HG02981 (cell line): ENCODE measurements at regions not wholly inside any gene's neighbourhood (a gene's known extent, or its start where the extent isn't known, plus 50 kb on each side); places are given as distances from the start of the nearest gene placed in this dataset.

Source experiments
- ATAC-seq: cut with Tn5 transposase; IDR thresholded peaks from one replicate; pipeline ENCODE4 v1.9.1; 2021; ENCODE audit warnings: mild to moderate bottlenecking, moderate library complexity; ENCODE audit not compliant: unreplicated experiment

DNA sequence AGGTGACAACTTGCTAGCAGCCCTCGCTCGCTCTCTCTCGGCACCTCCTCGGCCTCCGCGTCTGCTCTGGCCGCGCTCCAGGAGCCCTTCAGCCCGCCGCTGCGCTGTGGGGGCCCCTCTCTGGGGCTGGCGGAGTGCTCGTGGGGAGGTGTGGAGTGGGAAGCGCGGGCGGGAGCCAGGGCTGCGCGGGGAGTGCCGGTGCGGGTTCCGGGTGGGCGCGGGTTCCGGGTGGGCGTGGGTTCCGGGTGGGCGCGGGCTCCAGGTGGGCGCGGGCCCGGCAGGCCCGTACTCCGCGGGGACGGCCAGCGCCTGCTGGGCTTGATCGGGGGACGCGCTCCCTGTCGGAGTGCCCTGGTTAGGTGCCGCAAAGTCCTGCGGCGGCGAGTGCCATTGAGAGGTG lies 384.3 kb downstream of the GPM6A start:
- ATAC-seq, result no peak

DNA sequence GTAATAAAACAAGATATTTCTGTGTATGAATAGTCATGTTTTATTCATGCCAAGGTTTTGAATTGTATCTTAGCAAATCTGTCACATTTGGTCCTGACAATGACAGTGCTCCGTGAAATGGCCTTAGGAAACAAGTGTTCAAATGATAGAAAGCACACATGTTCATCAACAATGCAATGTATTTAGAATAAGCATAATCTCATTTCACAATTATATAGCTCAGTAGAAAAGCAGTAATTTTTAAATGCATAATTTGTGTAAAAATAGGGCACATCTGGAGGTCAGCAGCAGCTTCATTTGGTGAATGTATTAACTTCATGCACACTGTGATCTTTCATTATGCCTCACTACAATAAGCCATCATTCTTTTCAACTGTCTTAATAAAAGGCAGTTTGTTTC lies 380.4 kb downstream of the GPM6A start:
- ATAC-seq, result no peak

DNA sequence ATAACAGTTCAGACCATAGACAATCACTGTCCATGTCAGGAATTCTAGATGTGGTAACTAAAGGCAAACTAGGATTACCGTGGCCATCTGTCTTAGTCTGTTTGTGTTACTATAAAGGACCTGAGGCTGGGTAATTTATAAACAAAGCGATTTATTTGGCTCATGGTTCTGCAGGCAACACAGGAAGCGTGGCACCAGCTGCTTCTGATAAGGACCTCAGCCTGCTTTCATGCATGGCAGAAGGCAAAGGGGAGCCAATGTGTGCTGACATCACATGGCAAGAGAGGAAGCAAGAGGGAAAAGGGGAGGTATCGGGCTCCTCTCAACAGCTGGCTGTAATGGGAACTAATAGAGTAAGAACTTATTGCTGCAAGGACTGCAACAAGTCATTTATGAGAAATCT lies 376.7 kb downstream of the GPM6A start:
- no peak for ATAC-seq

DNA sequence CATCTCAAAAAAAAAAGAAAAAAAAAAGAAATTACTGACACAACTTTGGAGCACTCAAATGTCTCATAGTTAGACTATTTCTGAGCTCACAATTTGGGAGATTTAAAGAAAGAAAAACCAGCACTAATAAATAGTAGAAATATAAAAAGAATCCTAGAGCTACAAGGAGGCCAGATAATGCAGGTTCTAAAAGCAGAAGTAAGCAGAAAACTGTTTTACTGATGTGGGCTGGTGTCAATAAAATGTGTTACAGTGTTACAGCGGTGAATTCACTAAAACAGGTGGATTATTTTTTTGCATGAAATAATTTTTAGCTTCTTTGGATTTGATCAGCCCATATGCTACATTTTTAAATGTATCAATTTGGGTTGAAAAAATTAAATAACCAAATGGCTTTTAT lies 375.9 kb downstream of the GPM6A start:
- ATAC-seq, result no peak

DNA sequence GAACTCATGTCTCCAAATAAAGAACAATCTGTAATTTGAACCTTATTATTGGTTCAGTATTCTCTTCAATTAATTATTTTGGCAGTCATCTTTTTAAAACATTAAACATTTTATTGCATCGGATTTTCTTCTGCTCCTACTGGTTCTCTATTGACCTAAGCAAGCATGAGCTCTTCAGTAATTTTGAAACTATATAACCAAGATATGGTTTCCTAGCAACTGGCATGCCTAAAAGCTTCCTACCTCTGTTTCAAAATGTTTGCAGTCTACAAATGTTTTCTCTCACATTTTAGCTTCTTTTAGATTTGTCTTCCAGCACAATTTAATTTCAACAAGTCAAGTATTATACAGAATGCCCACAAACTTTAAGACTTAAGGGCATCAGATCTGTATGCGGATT lies 371.3 kb downstream of the GPM6A start:
- no peak for ATAC-seq

DNA sequence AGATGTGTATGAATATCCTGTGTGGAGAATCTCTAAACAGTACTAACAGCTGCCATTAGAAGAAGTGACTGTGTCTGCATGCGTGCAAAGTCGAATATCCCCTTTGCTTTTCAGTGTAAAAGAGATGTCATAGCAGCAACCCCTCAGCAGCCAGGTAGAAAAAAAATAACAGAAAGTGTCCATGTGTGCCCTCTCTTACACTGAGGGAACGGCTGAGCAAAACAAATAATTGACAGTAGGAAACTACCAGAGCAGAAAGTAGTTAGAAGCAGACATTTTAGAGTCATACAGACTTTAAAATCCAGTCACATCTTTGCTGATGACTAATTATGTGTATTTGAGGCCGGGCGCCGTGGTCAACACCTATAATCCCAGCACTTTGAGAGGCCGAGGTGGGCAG lies 370.8 kb downstream of the GPM6A start:
- no peak for ATAC-seq

DNA sequence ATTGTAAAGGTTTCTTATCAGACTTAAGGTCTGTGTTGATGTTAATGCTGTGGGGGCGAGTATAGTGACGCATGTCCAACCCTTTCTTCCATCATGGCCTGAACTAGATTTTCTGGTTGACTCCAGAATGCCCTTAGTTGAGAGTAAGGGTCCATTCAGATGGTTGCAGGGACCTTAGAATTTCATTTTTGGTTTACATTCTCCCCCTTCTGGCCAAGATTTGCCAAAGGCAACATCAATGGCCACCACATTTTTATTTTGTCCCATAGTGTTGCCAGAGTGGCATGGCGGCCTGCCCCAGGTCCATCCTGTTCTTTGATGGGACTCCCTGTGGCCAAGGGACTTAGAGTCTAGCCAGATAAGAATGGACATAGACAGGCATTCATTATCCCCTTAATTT lies 368.5 kb downstream of the GPM6A start:
- no peak for ATAC-seq

DNA sequence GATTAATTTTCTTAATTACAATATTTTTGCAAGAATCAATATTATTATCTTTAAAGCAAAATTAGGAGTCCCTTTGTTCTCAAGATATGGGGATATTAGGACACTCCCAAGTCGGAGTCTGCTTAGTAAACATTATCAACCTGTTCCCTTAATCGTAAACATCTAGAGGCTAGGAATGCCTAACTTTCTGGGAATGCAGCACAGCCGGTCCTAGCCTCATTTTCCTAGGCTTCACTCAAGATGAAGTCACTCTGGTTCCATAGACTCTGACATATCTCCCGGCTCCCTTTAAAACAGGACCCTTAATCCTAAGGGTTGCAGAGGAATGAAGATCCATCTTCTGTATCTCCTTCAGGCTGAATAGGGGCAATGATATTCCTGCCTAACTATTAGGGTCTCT lies 367.6 kb downstream of the GPM6A start:
- no peak for ATAC-seq

DNA sequence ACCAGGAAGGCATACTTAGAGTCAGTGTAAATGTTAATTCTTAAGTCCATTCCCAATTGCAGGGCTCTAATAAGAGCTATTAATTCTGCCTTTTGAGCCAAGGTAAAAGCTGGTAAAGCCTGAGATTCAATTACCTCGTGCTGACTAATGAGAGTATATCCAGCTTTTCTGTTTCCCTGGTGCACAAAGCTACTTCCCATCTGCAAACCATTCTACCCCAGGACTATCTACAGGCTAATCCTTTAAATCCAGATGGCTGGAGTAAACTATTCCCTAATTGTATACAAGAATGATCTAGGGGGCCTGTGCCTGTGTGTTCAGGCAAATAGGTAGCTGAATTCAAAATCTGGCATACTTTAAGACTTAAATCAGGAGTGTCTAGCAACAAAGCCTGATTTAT lies 365.0 kb downstream of the GPM6A start:
- no peak for ATAC-seq

DNA sequence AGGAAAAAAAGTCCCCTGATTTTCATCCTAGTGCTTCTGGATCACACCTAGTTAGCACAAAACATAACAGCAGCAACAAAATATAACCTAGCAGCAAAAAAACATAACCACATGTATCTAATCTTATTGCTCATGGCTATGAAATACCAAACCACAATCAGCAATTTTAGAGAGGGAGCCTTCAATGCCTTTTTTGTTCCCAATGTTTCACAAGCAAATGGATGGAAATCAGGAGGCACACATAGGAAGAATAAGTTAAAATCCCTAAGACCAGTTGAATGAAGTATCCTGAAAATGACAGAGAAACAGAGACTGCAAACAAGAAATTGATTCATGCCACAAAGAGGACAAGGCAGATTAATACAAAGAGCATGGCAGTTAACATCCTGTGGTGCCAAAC lies 361.6 kb downstream of the GPM6A start:
- no peak for ATAC-seq

DNA sequence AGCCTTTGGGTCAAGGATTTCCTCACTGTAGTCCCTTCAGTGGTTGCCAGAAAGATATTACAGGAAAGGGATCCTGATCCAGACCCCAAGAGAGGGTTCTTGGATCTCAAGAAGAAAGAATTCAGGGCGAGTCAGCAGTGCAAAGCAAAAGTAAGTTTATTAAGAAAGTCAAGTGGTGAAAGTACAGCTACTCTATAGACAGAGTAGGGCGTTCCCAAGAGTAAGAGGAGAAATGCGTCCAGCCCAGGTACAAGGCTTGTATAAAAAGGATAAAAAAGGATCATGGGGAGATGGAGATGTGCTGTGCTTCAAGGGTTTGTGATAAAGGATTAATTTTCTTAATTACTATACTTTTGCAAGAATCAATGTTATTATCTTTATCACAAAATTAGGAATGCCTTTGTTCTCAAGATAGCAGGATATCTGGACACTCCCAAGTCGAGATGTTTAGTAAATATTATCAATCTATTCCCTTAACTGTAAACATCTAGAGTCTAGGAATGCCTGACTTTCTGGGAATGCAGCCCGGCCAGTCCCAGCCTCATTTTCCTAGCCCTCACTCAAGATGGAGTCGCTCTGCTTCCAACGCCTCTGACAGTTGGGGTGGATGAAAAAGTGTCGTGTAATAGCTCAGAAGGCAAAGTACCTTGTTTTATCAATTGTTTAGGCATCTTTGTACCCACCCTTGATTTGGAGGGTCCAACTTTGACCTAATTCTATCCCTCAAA lies 360.7 kb downstream of the GPM6A start:
- ATAC-seq, result no peak

DNA sequence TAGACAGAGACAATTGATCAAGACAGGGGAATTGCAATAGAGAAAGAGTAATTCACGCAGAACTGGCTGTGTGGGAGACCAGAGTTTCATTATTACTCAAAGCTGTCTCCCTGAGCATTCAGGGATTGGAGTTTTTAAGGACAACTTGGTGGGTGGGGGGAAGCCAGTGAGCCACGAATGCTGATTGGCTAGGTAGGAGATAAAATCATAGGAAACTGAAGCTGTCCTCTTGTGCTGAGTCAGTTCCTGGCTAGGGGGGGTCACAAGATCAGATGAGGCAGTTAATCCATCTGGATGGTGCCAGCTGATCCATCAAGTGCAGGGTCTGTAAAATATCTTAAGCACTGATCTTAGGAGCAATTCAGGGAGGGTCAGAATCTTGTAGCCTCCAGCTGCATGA lies 358.6 kb downstream of the GPM6A start:
- ATAC-seq, result no peak

DNA sequence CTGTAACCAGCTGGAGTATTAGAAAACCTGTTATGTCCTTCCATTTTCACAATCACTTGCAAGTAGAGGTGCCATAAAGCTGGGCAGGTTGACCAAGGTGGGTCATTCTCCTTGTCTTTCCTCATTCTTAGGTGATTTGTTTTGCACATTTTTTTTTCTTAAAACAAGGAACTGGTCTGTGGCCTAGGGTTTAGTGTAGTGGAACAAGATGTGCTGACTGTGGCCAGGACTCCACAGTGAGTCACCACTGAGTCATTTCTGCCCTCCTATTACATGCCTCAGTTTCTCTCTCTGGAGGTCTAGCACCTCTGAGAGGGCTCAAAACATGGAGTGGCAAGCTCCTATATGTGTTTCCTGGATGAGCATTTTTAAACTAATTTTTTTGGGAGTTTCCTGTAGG lies 355.9 kb downstream of the GPM6A start:
- ATAC-seq, result no peak

DNA sequence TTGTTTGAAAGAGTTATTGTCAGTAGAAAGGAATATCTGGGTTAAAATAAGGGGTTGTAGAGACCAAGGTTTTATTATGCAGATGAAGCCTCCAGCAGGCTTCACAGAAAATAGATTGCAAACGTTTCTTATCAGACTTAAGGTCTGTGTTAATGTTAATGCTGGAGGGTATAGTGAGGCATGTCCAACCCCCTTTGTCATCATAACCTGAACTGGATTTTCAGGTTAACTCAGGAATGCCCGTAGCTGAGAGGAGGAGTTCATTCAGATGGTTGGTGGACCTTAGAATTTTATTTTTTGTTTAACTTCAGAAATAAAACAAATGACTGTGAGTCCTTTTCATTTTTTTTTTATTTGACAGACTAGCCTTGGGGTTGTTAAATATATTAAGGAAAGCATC lies 354.1 kb downstream of the GPM6A start:
- ATAC-seq, result no peak

DNA sequence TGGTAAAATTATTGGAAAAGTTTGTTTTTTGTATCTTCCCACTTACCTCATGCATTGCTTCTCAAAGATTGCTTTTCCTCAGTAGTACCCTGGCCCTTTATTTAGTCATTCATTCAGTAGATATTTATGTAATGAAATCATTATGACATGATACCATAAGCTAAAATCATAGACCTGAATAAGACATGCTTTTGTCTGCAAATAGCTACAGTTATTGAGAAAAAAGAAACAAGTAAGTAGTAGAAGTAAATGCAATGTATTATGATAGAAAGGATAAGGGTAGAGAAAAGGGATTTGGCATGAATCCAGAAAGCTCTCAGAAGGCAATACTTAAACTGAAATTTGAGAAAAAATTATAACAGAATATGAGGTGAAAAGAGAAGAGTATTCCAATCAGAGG lies 352.5 kb downstream of the GPM6A start:
- ATAC-seq, result no peak

DNA sequence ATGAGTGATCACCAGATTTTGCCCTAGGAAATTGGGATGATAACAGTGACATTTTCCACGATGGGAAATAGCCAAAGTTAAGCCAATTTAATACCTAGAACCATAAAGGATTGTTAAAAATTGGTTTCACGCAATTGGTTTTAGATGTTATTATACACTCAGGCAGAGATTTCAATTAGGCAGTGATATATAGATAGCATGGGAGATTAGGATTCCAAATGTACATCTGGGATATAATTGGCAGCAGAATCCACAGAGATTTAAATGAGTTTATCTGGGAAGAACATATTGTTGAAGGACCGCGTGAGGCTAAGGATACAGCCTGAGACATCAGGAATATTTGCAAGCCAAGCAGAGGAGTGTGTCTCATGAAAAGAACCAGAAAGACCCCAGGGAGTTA lies 351.6 kb downstream of the GPM6A start:
- no peak for ATAC-seq

DNA sequence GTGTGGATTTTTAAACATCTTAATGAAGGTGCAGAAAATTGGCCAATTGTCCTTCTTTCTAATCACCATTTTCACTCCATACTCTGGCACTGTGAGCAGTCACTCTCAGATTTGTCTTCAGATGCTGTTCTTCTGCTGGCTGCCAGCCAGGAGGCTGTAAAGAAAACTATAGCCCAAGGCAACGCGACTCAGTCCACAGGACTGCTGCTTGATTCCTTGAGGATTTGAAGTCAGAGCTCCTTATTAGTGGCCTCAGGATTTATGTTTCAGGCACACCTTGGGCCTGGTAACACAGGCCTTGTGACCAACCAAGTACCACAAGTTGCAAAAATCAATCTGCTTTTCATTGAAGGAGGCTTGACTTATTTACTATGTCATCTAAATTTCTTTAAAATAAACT lies 342.6 kb downstream of the GPM6A start:
- no peak for ATAC-seq

DNA sequence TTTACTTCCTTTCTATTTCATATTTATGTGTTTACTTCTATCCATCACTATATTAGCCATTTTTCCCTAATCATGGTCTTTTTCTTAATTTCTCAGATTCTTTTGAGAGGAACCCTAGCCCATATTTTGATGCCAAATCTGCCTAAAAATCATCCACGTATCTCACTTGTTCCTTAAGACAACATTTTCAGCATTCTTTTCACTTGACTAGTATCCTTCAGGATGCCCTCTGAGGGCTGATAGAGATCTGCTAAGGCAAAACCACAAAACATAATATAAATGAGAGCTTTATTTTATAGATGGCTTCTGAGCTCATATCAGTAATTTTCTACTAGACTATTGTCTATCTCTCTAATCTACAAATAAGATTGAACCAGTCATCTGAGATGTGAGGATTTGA lies 341.9 kb downstream of the GPM6A start:
- no peak for ATAC-seq

DNA sequence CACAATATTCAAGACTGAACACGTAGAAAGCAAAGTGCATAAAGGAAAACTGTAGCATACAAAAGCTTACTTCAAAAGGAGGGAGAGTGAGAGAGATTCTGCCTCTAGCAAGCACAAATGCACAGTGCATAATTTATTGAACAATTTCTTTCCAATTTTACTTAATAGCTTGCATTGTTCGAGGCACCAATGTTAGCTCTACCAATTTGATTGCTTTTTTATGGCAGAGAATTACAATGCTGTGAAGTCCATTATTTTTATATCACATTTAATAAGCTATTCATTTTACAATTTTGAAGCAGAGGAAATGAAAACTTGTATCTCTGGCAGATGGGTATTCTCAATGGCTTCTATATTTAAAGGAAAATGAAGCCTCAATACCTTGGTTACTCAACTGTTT lies 331.7 kb downstream of the GPM6A start:
- no peak for ATAC-seq

DNA sequence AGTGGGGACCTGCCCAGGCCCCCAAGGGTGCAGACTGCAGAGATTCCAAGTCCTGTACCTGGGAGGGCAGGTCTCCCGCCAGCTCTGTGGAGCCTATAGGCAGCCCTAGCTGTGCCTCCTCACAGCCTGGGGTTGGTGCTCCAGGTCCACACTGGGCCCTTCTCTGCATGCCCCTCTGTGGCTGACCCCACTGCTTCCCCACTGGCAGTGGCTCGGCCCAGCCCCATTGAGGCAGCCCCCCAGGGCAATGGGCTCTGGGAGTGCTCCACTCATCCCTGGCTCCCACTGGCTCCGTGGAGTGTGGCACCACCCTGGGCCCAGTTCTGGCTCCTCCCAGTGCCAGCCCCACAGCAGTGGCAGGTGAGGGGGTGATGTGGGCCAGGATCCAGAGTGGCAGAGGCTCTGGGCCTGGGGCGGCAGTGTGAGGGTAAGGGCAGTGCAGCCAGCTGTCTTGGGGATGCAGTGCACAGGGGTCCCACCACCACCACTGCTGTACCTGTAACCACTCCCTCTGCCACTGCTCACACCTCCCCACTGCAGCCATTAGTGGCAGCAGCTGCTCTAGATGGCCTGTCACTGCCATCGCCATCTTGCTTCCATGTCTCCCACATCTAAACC lies 312.2 kb downstream of the GPM6A start:
- ATAC-seq, result no peak

DNA sequence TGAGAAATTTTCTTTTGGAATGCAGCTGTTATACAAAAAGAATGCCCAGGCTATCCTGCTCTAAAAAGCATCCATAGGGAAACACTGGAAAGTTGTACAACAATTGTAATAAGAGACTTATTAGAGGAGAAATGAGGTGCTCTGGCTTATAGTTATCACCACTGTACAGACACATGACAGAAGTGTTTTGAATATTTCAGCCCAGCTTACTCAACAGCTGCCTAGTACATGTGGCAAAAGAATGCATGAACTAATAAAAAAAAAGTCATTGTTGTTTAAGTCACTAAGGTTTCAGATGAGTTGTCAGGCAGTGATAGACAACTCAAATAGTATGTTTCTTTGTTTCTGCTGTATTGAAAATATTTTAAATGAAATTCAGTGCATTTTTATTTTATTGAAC lies 307.7 kb downstream of the GPM6A start:
- ATAC-seq, result no peak

DNA sequence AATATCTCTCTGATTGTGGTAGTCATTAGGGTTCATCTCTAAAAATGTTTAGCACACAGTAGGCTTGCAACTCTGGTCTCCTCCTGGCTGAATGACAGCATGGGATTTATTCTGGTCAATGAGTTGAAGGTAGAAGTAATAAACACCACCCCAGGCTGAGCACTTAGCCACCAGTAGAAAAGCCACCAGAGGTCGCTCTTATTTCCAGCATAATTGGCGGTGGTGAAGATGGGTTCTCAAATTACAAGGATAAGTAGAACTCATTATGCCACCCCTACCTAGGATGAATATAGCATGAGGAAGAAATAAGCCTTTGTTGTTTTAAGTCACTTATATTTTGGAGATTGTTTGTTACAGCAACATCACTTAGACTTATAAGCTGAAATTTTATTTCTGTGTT lies 302.7 kb downstream of the GPM6A start:
- ATAC-seq, result no peak

DNA sequence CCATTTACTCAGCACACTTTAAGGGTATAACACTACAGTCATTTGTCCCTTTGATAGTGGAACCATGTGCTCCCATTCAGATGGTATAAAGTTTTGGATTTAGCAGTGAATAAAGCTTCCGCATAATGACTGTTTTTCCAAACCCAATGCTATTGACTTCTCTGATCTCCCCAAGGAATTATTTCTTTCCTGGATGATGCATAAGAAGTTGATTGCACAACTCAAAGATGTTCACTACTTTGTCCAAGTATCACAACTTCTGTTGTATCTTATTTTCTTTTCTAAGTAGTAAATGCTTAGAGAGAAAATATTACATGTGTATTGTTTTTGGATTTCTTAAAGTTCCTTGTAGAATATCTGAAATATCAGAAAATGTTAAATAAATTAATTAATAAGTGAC lies 300.2 kb downstream of the GPM6A start:
- ATAC-seq, result no peak
